Peyer's patch (tissue), 4 donors: ENCODE measurements at regions not wholly inside any gene's neighbourhood (a gene's known extent, or its start where the extent isn't known, plus 50 kb on each side); places are given as distances from the start of the nearest gene placed in this dataset.

Experiments
- DNase-seq, 3 donors: peaks; one replicate each; pipeline ENCODE4 v3.0.0-alpha.2; 2017 to 2019
- H3K27ac ChIP-seq, 4 donors: fragments of 200-600 bp; sonication (generic); one replicate each; pipeline ENCODE4 v1.5.1; 2016 to 2019
- H3K27me3 ChIP-seq, 2 donors: fragments of 200-600 bp; sonication (generic); one replicate each; pipeline ENCODE4 v1.5.1; 2019
- H3K36me3 ChIP-seq, 3 donors: fragments of 200-600 bp; sonication (generic); one replicate each; pipeline ENCODE4 v1.5.1; 2016 to 2019
- H3K4me1 ChIP-seq, 4 donors: fragments of 200-600 bp; sonication (generic); one replicate each; pipeline ENCODE4 v1.5.1; 2016 to 2019
- H3K4me3 ChIP-seq, 4 donors: fragments of 200-600 bp; sonication (generic); 1 replicate in 3 of 4; 2 replicates in 1 of 4; pipeline ENCODE4 v1.5.1; 2016 to 2019; ENCODE audit warnings: mild to moderate bottlenecking in 1 of 4
- H3K9me3 ChIP-seq, 4 donors: fragments of 200-600 bp; sonication (generic); one replicate each; pipeline ENCODE4 v1.5.1; 2016 to 2019; ENCODE audit warnings: mild to moderate bottlenecking in 1 of 4
- POLR2A ChIP-seq, 2 donors: fragments of 450-650 bp; IDR thresholded peaks; one replicate each; pipeline ENCODE4 v1.5.1; 2017; ENCODE audit warnings: antibody characterized with exemption in 2 of 2, mild to moderate bottlenecking in 2 of 2, moderate library complexity in 2 of 2
- TF ChIP-seq, protein P1 (sequence below), 6 experiments: fragments of 450-650 bp in 4 of 6; fragments of 200-600 bp in 2 of 6; sonication (generic) in 1 of 6; IDR thresholded peaks; one replicate each; pipeline ENCODE4 v1.5.1; 2017 to 2019; ENCODE audit warnings: antibody characterized with exemption in 6 of 6, mild to moderate bottlenecking in 3 of 6, moderate library complexity in 1 of 6

GRCh38 chr9:4384750-4385149, 84.9 kb upstream of the GLIS3 start:
- no peaks in the 10 kb centered on the region for H3K36me3 ChIP-seq
- no peak for TF ChIP-seq POLR2A (IDR thresholded peaks at IDR 0.05)
- TF ChIP-seq, protein P1, sequence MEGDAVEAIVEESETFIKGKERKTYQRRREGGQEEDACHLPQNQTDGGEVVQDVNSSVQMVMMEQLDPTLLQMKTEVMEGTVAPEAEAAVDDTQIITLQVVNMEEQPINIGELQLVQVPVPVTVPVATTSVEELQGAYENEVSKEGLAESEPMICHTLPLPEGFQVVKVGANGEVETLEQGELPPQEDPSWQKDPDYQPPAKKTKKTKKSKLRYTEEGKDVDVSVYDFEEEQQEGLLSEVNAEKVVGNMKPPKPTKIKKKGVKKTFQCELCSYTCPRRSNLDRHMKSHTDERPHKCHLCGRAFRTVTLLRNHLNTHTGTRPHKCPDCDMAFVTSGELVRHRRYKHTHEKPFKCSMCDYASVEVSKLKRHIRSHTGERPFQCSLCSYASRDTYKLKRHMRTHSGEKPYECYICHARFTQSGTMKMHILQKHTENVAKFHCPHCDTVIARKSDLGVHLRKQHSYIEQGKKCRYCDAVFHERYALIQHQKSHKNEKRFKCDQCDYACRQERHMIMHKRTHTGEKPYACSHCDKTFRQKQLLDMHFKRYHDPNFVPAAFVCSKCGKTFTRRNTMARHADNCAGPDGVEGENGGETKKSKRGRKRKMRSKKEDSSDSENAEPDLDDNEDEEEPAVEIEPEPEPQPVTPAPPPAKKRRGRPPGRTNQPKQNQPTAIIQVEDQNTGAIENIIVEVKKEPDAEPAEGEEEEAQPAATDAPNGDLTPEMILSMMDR (IDR thresholded peaks at IDR 0.05): no peak

GRCh38 chr9:4382722-4383317, 83.0 kb upstream of the GLIS3 start:
- no peak for TF ChIP-seq POLR2A (IDR thresholded peaks at IDR 0.05)
- TF ChIP-seq, protein P1 (IDR thresholded peaks at IDR 0.05): peak in 5 of 6 experiments; percentile 27 to 80 (median 78)
- Histone ChIP-seq H3K27me3 (no peaks in the 10 kb centered on the region), H3K27ac (no peak overlapping the region), H3K4me1 (no peaks in the 10 kb centered on the region), H3K4me3 (no peak overlapping the region), H3K36me3 (no peaks in the 10 kb centered on the region), H3K9me3 (no peaks in the 10 kb centered on the region)
- peak in 1 of 3 donors; percentile 59 for DNase-seq

More at GRCh38 chr9:4384750-4385149, 84.9 kb upstream of the GLIS3 start:
- no peak for DNase-seq
- no peaks in the 10 kb centered on the region for H3K9me3 ChIP-seq
- H3K27me3 ChIP-seq: no peaks in the 10 kb centered on the region
- H3K4me1 ChIP-seq: no peaks in the 10 kb centered on the region
- no peak overlapping the region for H3K4me3 ChIP-seq
- H3K27ac ChIP-seq: no peak overlapping the region

GRCh38 chr9:4381744-4382143, 81.9 kb upstream of the GLIS3 start:
- H3K9me3 ChIP-seq: no peaks in the 10 kb centered on the region
- H3K36me3 ChIP-seq: no peaks in the 10 kb centered on the region
- DNase-seq: no peak
- H3K4me3 ChIP-seq: no peak overlapping the region
- H3K4me1 ChIP-seq: no peaks in the 10 kb centered on the region
- no peak for TF ChIP-seq POLR2A (IDR thresholded peaks at IDR 0.05)
- TF ChIP-seq, protein P1 (IDR thresholded peaks at IDR 0.05): no peak
- no peaks in the 10 kb centered on the region for H3K27me3 ChIP-seq
- H3K27ac ChIP-seq: no peak overlapping the region

- no peak for TF ChIP-seq POLR2A (IDR thresholded peaks at IDR 0.05)
- TF ChIP-seq, protein P1 (IDR thresholded peaks at IDR 0.05): no peak
- no peak for DNase-seq
- H3K4me3 ChIP-seq: no peak overlapping the region
- H3K27me3 ChIP-seq: no peaks in the 10 kb centered on the region
- H3K4me1 ChIP-seq: no peaks in the 10 kb centered on the region
- H3K36me3 ChIP-seq: no peaks in the 10 kb centered on the region
- H3K9me3 ChIP-seq: no peaks in the 10 kb centered on the region
- H3K27ac ChIP-seq: no peak overlapping the region
These were observed 80.5 kb upstream of the GLIS3 start for GRCh38 chr9:4380406-4380805.

DNA sequence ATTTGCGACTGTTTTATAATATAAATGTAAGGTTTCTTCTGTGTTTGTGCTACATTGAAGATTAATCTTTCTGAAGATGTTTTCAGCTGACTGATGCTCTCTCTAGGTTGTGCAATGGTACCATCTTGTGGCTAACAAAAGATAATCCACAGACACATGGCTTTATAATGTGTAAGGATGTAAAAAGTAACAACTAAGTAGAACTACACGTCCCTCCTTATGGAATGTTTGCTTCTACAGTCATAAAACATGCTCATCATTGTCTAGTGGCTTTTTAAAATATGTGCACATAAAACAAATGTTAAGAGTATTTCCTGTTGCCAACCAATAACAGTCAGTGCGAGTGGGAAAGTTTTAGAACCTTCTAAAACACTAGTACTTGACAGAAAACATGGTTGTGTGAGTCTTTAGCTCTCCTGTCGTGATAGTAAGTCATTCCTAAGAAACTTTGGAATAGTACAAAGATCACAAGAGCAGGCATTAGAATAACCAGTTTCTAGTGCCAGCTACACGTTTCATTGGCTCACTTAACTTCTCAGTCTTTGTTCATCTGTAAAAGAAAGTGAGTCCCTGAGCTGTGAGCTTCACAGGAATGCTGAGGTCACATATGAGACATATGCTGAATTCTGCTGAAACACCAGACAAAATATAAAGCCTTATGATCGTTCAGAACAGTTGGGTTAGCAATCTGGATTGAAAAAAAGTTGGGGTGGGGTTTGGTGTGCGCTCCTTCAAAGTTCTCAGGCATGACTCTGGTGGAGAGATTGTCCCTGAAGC, 75.7 kb upstream of the GLIS3 start:
- H3K36me3 ChIP-seq: no peaks in the 10 kb centered on the region
- no peak overlapping the region for H3K27ac ChIP-seq
- TF ChIP-seq, protein P1 (IDR thresholded peaks at IDR 0.05): peak in 4 of 6 experiments; percentile 18 to 59 (median 54)
- TF ChIP-seq POLR2A (IDR thresholded peaks at IDR 0.05): no peak
- no peaks in the 10 kb centered on the region for H3K9me3 ChIP-seq
- H3K4me3 ChIP-seq: no peak overlapping the region
- H3K27me3 ChIP-seq: no peaks in the 10 kb centered on the region
- no peak for DNase-seq
- H3K4me1 ChIP-seq: no peaks in the 10 kb centered on the region
